ENCODE measurements at regions not wholly inside any gene's neighbourhood (a gene's known extent, or its start where the extent isn't known, plus 50 kb on each side); places are given as distances from the start of the nearest gene placed in this dataset.

DNA sequence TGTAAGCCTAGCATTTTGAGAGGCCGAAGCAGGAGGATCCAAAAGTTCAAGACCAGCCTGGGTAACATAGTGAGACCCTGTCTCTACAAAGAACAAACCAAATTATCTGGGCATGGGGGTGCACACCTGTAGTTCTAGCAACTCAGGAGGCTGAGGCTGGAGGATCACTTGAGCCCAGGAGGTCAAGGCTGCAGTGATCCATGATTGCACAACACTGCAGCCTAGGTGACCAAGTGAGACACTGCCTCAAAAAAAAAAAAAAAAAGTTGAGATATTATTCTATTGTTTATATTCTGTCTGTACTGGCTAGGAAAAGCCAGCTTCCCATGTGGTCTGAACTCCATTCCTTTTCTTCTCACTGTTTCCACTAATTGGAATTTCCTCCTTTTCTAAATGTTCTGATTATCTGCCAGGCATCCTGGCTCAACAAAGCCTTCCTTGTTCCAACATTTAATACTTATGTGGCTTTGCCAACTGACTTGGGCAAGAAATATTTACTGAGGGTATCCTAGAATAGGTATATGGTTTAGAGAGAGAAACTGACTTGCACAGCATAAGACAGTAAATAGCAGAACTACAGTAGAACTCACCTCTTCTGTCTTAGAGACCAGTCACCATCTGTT is 175.2 kb upstream of the ADAMTS3 start:
- no peaks in the 10 kb centered on the region for H3K4me1 Mint-ChIP-seq
- H3K27ac Mint-ChIP-seq: no peak overlapping the region
- no peak overlapping the region for H3K4me3 Mint-ChIP-seq
- Histone ChIP-seq H3K9ac (ENCODE audit: extremely low read depth, low read length, poor library complexity, severe bottlenecking) (no peak overlapping the region), H3K27ac (ENCODE audit: low read depth, low read length) (no peak overlapping the region), H3K4me1 (ENCODE audit: control insufficient read depth, insufficient read depth, low read length) (no peaks in the 10 kb centered on the region), H3K4me3 (ENCODE audit: low read length) (no peak overlapping the region), H3K27me3 (ENCODE audit: control insufficient read depth, insufficient read depth, low read length, poor library complexity, severe bottlenecking) (no peaks in the 10 kb centered on the region), H3K36me3 (ENCODE audit: control insufficient read depth, insufficient read depth, low read length) (no peaks in the 10 kb centered on the region), H3K9me3 (ENCODE audit: control insufficient read depth, low read length) (no peaks in the 10 kb centered on the region)
- no peak for DNase-seq
- TF ChIP-seq, protein P1, sequence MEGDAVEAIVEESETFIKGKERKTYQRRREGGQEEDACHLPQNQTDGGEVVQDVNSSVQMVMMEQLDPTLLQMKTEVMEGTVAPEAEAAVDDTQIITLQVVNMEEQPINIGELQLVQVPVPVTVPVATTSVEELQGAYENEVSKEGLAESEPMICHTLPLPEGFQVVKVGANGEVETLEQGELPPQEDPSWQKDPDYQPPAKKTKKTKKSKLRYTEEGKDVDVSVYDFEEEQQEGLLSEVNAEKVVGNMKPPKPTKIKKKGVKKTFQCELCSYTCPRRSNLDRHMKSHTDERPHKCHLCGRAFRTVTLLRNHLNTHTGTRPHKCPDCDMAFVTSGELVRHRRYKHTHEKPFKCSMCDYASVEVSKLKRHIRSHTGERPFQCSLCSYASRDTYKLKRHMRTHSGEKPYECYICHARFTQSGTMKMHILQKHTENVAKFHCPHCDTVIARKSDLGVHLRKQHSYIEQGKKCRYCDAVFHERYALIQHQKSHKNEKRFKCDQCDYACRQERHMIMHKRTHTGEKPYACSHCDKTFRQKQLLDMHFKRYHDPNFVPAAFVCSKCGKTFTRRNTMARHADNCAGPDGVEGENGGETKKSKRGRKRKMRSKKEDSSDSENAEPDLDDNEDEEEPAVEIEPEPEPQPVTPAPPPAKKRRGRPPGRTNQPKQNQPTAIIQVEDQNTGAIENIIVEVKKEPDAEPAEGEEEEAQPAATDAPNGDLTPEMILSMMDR (conservative IDR thresholded peaks at IDR 0.05): no peak
- no peaks in the 10 kb centered on the region for H3K9me3 Mint-ChIP-seq
- no peaks in the 10 kb centered on the region for H3K27me3 Mint-ChIP-seq (ENCODE audit: insufficient read depth)
- H3K36me3 Mint-ChIP-seq (ENCODE audit: low read depth): no peaks in the 10 kb centered on the region
- WGBS, 2 experiments (ENCODE audit: insufficient coverage in 1 of 2, insufficient read length in 1 of 2): 95 to 100% methylated on average over 1 of the region's 1 CpG

DNA sequence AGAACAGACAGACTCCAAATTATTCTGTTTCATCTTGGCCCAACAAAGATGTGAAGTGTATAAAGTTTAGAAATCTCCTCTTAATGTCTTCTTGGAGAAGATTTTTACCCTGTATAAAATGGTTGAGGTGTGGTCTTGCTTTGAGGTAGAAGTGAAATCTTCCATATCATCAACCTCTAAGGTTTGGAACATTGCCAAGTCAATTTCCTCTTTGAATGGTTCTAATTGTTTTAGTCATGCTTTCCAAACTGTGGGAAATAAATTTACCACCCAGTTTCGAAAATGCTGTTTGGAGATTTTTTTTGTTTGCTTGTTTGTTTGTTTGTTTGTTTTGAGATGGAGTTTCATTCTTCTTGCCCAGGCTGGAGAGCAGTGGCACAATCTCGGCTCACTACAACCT is 174.1 kb upstream of the ADAMTS3 start:
- Mint-ChIP-seq H3K27ac (no peak overlapping the region), H3K27me3 (ENCODE audit: insufficient read depth) (no peaks in the 10 kb centered on the region), H3K4me1 (no peaks in the 10 kb centered on the region), H3K36me3 (ENCODE audit: low read depth) (no peaks in the 10 kb centered on the region), H3K4me3 (no peak overlapping the region), H3K9me3 (no peaks in the 10 kb centered on the region)
- no peaks in the 10 kb centered on the region for H3K4me1 ChIP-seq (ENCODE audit: control insufficient read depth, insufficient read depth, low read length)
- no peaks in the 10 kb centered on the region for H3K27me3 ChIP-seq (ENCODE audit: control insufficient read depth, insufficient read depth, low read length, poor library complexity, severe bottlenecking)
- no peak overlapping the region for H3K9ac ChIP-seq (ENCODE audit: extremely low read depth, low read length, poor library complexity, severe bottlenecking)
- DNase-seq: no peak
- TF ChIP-seq, protein P1 (conservative IDR thresholded peaks at IDR 0.05): no peak
- H3K4me3 ChIP-seq (ENCODE audit: low read length): no peak overlapping the region
- H3K36me3 ChIP-seq (ENCODE audit: control insufficient read depth, insufficient read depth, low read length): no peaks in the 10 kb centered on the region
- no peak overlapping the region for H3K27ac ChIP-seq (ENCODE audit: low read depth, low read length)
- H3K9me3 ChIP-seq (ENCODE audit: control insufficient read depth, low read length): no peaks in the 10 kb centered on the region
- WGBS, 2 experiments (ENCODE audit: insufficient coverage in 1 of 2, insufficient read length in 1 of 2): 80 to 86% methylated on average over 1 to 2 of the region's 2 CpGs

DNA sequence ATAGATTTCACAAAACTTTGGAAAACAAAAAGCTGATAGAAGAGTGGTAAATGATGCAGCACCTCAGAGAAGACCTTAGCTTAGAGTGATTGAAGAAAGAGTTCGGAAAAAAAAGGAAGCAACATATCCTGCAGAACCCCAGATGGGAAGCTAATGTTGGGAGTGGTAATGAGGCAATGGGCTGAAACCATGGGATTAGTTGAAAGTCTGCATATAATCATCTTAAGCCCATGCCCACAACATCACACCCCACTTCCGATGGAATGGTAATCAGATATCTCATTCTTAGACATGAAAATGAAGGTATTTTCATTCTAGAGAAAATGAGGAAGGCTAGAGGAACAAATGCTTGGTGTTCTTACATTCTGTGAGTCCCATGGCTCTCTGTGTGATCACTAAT is 146.3 kb upstream of the ADAMTS3 start:
- TF ChIP-seq, protein P1 (conservative IDR thresholded peaks at IDR 0.05): no peak
- Mint-ChIP-seq H3K4me1 (peaks cover 6% of the 10 kb centered on the region), H3K27me3 (ENCODE audit: insufficient read depth) (no peaks in the 10 kb centered on the region), H3K36me3 (ENCODE audit: low read depth) (no peaks in the 10 kb centered on the region), H3K9me3 (no peaks in the 10 kb centered on the region), H3K27ac (no peak overlapping the region), H3K4me3 (no peak overlapping the region)
- Histone ChIP-seq H3K27me3 (ENCODE audit: control insufficient read depth, insufficient read depth, low read length, poor library complexity, severe bottlenecking) (no peaks in the 10 kb centered on the region), H3K4me3 (ENCODE audit: low read length) (no peak overlapping the region), H3K4me1 (ENCODE audit: control insufficient read depth, insufficient read depth, low read length) (no peaks in the 10 kb centered on the region), H3K36me3 (ENCODE audit: control insufficient read depth, insufficient read depth, low read length) (no peaks in the 10 kb centered on the region), H3K27ac (ENCODE audit: low read depth, low read length) (no peak overlapping the region), H3K9me3 (ENCODE audit: control insufficient read depth, low read length) (no peaks in the 10 kb centered on the region), H3K9ac (ENCODE audit: extremely low read depth, low read length, poor library complexity, severe bottlenecking) (no peak overlapping the region)
- no peak for DNase-seq
- 93% methylated on average over 2 of the region's 2 CpGs; no CpG with 5 or more reads in 1 of the 2 experiments for WGBS, 2 experiments (ENCODE audit: insufficient coverage in 1 of 2, insufficient read length in 1 of 2)

Data from endodermal cell (in vitro differentiated cells).